GM13977 (cell line): ENCODE measurements at regions not wholly inside any gene's neighbourhood (a gene's known extent, or its start where the extent isn't known, plus 50 kb on each side); places are given as distances from the start of the nearest gene placed in this dataset.

Source experiments
- DNase-seq: peaks from one replicate; pipeline ENCODE4 v3.0.0; 2012; ENCODE audit warnings: low spot score
- CTCF ChIP-seq: IDR thresholded peaks from 2 replicates; pipeline ENCODE4 v1.5.1; 2012; ENCODE audit warnings: mild to moderate bottlenecking, control low read depth; ENCODE audit not compliant: insufficient read depth; ENCODE audit errors: extremely low read depth, missing control alignments
- in situ Hi-C: fragments of 300-500 bp; cut with MboI; formaldehyde crosslinking; loops from one replicate; pipeline ENCODE4 v1.12.0; 2022; ENCODE audit warnings: low sequenced_read_pairs, low pct_unique_long_range_greater_than_20kb, mixed read lengths, inconsistent platforms; ENCODE audit not compliant: unreplicated experiment

- in situ Hi-C loops = no loop called here
- TF ChIP-seq CTCF = no peak
- no peak for DNase-seq
Observed at GRCh38 chr7:79949778-79950177, 184.9 kb upstream of the GNAI1 start.

- in situ Hi-C loops = no loop called here
- TF ChIP-seq CTCF = no peak
- no peak for DNase-seq
Observed at GRCh38 chr7:79936281-79936983, 198.2 kb upstream of the GNAI1 start.

- in situ Hi-C loops = no loop called here
- TF ChIP-seq CTCF = no peak
- DNase-seq = no peak
Observed at GRCh38 chr7:79934727-79935126, 199.9 kb upstream of the GNAI1 start.

- no peak for TF ChIP-seq CTCF
- no peak for DNase-seq
- in situ Hi-C loops = no loop called here
Observed at GRCh38 chr7:79933144-79933543, 201.5 kb upstream of the GNAI1 start.

GRCh38 chr7:79930604-79931003 lies 204.0 kb upstream of the GNAI1 start:
- DNase-seq = no peak
- in situ Hi-C loops = no loop called here
- TF ChIP-seq CTCF = no peak

GRCh38 chr7:79927116-79927515 lies 207.5 kb upstream of the GNAI1 start:
- in situ Hi-C loops = no loop called here
- DNase-seq = no peak
- TF ChIP-seq CTCF = no peak

- in situ Hi-C loops = no loop called here
- DNase-seq = no peak
- no peak for TF ChIP-seq CTCF
Observed at GRCh38 chr7:79923953-79924352, 210.7 kb upstream of the GNAI1 start.
